ENCODE measurements at regions not wholly inside any gene's neighbourhood (a gene's known extent, or its start where the extent isn't known, plus 50 kb on each side); places are given as distances from the start of the nearest gene placed in this dataset.
"Not testable (repeated sequence)": the region's sequence is repeated elsewhere in the genome, so short reads cannot be mapped to it uniquely, and the experiment has no call there.

DNA sequence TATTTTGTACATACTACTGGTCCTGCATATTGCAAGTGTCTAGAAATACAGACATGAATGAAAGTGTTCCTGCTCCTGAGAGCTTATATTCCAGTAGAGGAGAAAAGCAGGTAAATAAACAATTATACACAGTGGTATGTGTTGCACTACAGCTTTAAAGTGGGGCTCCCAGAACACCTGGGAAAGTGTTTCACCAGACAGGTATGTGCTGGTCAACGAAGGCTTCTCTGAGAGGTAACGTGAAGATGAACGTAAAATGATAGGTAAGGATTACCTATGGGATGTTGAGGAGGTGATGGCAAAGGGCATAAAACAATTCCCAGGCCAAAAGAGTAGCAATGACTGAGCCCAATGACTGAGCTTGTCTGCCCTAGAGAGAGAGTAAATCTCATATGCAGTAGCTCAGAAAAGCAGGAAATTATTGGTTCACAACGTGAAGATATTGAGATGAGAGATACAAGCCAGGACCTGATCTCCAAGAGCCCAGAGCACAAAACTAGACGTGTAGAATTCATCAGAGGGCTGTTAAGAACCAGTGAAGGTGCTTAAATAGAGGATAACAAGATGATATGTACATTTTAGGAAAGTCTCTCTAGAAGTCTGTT lies 459.1 kb upstream of the BCHE start:
- no peak for DNase-seq

DNA sequence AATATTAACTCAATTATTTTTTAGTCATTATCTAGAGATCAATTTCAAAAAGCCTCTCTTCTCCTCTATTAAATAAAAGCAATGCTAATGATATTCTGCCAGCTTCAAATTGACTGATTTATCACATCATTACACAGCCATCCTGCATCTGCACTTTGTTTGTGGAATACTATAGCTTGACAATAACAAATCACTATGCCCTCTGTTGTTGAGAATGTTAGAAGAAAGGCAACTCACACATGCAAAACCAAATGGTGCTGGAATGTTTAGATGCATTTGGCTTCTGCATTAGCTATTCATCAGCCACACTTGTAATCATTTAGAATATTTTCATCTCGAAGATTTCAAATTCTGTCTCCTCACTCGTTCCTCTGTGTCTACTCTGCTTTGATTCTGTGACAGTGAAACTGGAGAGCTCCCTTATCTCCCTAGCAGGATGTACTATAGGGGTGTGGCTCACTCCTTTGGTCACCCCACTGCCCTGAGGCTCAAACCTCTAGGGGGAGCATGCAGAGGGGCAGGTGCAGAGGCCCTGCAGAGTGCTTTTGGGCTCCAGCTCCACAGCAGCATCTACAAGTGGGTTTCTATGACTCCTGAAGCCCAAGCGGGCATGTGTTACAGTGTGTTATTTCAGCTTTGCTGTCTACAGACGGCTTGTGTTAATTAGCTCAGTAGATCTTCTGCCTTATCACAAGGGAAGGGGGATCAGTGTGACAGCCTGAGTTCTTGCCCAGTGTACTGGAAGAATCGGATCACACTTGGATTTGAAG lies 454.1 kb upstream of the BCHE start:
- no peak for DNase-seq

DNA sequence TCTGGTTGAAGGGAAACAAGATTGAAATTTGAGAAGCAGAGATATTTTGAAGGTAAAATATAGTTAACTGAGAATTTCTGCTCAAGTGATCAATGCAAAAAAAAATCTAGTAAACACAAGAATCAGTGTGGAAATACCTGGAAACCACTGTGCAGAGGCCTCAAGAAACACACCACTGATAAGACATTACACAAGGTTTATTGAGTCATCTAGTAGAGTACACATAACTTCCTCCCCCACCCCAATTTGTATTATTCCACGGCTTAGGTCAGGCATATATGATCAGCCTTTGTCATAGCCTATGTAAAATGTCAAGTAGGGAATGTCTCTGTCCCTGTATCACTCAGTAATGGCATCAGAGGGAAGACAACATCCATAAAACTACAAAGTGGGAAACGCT lies 447.8 kb upstream of the BCHE start:
- no peak for DNase-seq

DNA sequence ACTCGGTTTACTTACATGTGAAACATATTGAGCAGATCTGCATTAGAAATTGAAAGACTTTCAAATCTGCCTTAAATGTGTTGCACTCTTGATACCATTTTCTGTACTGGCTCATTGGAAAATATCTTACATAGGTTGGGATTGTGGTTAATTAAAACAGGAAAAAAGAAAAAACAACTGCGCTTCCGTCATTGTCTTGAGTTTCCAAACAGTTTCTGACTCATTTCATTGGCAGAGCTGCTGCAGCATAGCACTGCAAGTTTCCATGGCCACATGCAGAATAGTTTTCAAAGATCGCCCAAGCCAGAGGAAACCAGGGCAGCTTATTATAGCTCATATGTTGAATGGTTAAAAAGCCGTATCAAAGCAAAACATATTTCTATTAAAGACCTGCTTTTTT lies 446.6 kb upstream of the BCHE start:
- DNase-seq, result no peak

DNA sequence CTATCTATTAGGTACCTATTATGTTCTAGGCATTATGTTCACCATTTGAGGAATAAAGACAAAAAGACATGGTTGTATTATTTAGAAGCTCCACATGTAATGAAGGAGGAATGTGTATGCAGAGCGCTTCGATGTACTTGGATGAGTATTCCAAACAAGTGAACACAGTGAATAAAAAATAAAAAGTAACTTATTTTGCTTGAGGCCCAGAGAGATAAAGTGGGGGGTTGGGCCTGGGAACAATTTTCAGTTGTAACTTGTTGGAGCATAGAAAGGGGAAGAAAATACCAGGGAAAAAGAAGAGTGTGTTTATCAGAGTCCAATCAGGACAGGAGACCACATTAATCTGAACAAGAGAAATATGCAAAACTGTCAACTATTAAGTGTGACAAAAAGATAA lies 445.7 kb upstream of the BCHE start:
- DNase-seq, result no peak

DNA sequence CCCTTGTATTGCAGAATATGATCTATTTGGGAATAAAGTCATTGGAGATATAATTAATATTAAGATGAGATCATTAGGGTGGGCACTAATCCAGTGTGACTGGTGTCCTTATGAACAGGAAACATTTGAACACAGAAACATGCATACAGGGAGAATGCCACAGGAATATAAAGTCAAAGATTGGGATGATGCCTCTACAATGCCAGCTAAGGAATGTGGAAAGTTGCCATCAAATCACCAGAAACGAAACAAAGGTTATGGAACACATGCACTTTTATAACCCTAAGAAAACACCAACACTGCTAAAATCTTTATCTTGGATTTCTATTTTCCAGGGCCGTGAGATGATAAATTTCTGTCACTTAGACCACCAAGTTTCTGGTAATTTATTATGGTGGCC lies 442.4 kb upstream of the BCHE start:
- DNase-seq, result no peak

DNA sequence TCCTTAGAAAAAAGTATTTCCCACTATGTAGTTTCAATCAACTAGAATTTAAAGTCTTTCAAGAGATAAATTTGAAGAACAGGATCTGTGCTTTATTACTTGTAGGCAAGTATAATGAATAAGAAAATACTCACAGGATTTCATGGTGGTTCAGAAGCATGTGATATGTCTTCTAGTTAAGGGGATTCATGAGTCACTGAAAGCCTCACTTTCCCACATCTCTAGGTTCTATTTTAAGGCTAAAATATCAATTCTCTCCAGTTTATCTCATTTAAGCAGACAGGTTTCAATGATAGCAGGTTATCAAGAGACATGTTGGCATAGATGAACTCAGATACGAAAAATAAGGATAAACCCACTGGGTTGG lies 437.8 kb upstream of the BCHE start:
- DNase-seq, result no peak

DNA sequence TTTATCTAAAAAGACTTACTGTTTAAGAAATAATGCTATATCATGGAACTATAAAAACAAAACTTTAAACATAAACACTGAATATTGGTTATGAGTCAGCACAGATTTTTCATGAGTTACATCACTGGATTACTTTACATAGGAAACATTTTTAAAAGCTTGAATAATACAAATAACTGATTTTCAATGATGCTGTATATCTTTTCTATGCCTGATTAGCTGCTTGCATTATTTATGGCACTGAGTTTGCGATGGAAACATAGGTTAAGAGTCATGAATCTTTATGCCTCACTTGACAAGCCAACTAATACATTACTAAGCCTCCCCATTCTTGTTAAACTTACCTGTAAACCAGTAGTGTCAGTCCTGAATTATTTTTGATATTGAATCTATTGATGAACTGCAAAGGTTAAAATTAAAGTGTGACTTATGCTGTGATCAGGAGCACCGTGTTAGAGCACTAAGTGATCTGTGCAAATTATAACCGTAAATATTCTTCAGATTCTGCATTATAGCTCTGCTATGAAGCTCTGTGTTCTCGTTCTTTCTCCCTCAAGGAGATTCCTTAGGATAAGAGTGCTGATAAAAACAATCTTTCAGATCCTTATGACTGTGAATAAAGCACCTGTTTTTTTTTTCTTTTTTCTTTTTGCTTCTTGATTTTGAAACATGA lies 437.3 kb upstream of the BCHE start:
- no peak for DNase-seq

DNA sequence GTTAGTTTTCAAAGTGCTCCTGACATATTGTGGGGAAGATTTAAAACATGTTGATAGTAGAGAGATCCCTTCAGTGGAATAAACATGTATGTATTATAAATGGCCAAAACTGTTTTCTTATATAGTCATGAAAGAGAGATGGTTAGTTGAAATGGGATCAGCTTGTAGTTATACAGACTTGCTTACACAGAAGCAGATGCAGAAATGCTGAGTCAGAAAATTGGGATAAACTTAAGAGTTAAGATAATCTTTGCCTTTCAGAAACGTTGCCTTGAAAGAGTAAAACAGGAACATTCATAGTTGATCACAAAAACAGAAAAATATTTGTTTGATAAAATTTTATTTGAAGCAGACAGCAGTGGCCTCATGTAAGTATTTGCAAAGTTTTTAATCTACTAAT lies 433.2 kb upstream of the BCHE start:
- DNase-seq, result no peak

DNA sequence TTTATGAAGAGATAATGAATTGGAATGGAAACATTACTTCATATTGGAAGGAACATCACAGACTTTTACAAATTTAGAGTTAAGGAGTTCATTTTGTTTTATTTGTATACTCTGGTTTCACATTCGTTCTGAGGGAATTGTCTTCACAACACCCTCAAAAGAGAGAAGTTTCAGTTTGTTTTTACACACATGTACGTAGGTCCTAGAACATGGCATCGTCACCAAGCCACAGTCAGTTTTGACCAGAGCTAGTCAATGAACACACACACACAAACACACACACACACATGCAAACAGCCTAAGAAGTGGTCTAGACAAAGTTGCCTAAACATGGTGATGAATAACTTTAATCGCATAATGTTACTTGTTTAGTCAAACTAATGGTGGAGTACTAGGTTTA lies 427.9 kb upstream of the BCHE start:
- DNase-seq, result no peak

DNA sequence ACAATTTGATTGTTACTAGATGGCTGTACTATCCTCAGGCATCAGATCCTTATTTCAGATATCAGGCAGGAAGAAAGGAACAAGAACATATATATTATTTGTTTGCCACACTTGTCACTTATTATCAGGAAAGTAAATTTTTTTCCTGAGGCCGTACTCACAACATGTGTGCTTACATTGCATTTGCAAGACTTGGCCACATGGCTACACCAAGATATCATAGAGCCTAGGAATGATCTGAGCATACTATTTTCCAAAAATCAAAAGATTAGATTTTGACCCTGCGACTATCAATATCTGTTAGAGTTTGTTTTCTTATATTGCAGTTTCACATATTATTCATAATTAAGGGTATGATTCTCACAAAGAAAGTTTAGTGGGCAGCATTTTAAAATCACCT lies 426.2 kb upstream of the BCHE start:
- DNase-seq, result no peak

DNA sequence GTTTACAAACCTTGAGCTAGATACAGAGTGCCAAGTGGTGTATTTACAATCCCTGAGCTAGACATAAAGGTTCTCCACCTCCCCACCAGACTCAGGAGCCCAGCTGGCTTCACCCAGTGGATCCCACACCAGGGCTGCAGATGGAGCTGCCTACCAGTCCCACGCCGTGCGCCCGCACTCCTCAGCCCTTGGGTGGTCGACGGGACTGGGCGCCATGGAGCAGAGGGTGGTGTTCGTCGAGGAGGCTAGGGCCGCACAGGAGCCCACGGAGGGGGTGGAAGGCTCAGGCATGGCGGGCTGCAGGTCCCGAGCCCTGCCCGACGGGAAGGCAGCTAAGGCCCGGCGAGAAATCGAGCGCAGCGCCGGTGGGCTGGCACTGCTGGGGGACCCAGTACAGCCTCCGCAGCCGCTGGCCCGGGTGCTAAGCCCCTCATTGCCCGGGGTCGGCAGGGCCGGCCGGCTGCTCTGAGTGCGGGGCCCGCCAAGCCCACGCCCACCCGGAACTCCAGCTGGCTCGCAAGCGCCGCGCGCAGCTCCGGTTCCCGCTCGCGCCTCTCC lies 421.1 kb upstream of the BCHE start:
- DNase-seq, result not testable (repeated sequence)

DNA sequence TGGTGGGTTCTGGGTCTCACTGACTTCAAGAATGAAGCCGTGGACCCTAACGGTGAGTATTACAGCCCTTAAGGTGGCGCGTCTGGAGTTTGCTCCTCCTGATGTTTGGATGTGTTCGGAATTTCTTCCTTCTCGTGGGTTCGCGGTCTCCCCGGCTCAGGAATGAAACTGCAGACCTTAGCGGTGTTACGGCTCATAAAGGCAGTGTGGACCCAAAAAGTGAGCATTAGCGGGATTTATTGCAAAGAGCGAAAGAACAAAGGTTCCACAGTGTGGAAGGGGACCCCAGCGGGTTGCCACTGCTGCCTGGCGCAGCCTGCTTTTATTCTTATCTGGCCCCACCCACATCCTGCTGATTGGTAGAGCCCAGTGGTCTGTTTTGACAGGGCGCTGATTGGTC lies 420.5 kb upstream of the BCHE start:
- DNase-seq, result no peak

DNA sequence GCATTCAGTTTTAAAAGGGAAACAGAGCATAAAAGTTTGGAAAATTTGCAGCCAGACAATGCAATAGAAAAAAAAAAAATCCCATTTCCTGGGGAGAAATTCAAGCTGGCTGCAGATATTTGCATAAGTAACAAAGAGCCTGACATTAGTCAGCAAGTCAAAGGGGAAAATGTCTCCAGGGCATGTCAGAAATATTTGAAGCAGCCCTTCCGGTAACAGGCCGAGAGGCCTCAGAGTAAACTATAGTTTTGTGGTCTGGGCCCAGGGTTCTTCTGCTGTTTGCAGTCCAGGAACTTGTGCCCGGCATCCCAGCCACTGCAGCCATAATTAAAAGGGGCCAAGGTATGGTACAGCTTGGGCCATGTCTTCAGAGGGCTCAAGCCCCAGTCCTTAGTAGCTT lies 411.6 kb upstream of the BCHE start:
- DNase-seq, result no peak

DNA sequence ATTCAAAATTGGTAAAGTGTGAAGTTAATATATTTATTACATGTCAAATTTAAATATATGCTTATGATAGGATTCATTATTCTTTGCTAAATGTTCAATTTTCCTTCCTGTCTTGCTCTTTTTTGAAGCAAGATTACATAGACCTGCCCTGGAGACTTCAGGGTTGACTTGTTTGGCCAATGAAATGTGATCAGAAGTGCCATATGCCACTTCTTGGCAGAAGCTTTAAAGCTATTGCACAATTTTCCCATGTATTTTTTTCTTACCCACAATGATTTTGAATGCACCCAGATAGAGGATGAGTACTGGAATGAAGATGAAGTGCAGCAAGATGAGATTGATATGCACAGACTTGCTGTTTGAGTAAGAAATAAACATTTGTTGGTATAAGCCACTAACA lies 406.3 kb upstream of the BCHE start:
- DNase-seq, result no peak

DNA sequence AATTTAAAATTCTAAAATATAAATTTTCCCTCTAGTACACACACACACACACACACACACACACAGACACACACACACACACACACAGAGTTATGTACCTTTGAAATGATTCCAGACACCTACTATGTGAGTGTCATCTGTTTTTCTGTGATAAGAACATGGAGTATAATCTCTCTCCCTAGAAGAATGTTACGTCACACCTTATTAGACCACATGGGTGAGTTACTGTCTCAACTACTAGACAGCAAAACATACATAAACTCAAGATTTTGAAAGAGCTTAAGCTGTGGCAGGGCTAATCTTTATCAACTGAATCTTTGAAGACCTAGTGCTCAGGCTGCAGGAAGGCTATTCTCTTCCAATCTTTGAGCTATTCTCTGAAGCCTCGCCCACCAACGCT lies 385.9 kb upstream of the BCHE start:
- DNase-seq, result no peak

DNA sequence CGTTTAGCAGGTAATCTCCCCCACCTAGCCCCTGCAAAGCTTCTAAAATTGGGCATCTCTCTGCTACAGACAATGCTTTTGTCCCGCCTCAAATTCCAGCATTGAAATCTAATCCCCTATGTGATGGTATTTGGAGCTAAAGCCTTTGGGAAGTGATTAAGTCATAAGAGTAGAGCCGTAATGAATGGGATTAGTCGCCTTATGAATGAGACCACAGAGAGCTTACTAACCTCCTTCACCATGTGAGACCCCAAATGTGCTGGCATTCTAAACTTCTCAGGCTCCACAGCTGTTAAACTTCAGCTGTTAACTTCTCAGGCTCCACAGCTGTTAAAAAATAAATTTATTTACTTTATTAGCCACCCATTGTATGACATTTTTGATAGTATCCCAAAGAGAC lies 374.2 kb upstream of the BCHE start:
- DNase-seq, result no peak

DNA sequence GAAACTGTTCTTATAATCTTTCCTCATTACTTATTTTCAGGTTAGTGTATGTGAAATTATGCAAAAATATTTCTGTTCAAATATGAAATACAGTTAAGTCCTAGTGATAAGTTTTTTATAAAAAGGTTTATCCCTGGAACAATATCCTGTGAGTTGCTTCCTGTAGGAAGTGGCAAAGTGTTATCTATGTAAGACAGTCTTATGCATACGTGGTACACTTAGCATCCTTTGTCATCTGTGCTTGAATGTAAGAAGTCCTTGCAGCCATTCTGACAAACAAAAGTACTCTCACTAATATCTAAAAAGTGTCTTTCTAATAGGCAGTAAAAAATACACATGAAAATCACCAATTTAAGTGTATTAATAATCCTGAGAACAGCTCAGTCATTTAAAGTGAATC lies 372.5 kb upstream of the BCHE start:
- DNase-seq, result no peak

DNA sequence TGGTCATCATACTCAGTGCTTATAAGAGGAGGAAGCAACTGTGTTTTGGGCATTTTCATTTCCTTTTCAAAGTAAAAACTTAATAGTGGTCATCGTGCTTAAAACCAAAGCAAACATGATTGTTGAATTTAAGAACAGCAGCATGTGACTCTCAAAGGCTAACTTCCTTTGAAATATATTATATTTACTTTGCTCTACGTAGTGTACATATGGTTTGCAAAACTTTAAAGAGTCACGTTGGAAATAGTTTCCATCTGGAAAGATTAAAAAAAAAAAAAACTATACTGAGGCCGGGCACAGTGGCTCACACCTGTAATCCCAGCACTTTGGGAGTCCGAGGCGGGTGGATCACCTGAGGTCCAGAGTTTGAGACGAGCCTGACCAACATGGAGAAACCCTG lies 367.9 kb upstream of the BCHE start:
- DNase-seq, result no peak

DNA sequence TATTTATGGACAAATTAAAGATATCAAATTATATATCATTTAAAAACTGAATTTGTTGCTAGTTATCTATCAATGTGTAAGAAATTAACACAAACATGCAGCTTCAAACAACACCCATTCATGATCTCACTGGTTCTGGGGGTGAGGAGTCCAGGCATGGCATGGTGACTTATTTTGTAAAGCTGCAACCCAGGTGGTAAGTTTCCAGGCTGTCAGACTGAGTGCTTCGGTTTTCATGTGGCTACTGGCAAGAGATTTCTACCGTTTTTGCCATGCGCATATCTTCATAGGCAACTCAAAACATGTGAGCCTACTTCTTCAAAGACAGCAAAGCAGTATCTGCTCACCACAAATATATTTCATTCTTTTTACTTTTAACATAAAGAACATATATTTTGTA lies 364.3 kb upstream of the BCHE start:
- no peak for DNase-seq

DNA sequence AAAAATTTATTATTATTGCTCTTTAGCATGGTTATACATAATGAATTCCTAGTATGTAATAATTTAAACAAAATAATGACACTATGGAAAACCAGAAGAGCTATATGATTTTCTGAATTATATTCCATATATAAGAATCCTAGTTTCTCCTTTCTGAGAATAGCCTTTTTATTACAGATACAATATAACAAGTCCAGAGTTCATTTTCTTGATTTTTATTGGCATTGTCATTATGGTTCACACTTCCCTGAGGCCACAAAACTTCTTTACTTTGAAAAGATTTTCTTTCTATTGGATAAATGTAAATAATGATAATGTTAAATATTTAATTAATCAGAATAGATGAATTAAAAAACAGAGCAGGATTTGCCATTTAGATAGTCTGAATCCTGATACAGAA lies 362.3 kb upstream of the BCHE start:
- DNase-seq, result no peak

DNA sequence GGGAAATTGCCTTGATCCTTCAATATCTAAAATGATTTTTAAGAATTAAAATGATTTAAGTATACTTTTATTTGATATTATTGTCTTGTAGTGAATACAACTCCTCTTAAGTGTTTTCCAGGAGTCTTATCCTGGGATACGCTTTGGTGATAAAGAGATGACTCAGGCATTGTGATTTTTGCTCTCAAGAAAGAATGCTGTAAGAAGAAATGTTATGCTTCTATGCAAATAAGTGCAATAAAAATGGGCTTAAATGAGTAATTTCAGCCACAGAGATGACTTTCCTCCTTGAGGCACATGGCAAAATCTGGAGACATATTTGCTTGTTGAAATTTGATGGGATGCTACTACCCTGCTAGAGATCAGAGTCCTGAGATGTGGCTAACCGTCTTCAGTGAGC lies 358.6 kb upstream of the BCHE start:
- no peak for DNase-seq

DNA sequence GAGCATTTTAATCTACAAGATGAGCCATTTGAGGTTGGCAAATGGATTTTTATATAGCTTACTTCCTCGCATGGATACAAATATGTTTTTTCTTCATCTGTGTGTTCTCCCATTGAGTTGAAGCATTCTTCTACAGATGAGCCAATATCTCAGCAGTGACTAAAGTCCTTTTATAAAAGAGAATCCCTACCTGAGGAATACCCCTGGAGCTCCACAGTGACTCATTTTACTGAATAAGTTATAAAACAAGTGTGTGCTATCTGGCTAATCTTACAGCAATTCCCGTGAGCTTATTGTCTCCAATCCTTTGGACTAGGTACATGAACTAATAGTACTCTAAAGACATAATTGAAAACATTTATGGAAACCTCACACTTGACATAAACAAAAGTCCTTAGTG lies 354.2 kb upstream of the BCHE start:
- no peak for DNase-seq

DNA sequence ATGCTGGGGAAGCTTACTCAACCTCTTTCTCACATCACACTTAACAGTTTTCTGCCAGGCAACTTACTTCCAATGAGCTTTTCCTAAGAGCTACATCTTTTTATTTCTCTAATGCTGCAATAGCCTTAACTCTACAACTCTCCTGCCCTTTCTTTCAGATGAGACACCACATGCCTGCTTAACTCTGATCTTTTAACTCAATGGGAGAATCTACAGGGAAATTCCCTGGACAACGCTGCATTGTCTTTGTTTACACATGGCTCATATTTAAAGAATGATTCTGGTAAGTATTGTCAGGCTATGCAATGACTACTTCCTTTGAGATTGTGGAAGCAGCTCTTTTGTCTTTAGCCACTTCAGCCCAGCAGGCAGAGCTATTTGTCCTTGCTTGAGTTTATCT lies 353.1 kb upstream of the BCHE start:
- no peak for DNase-seq

Data from NCI-H1105 treated with DMSO at 0.1 percent for 48 hours (cell line).